GM19025 (cell line): ENCODE measurements at regions not wholly inside any gene's neighbourhood (a gene's known extent, or its start where the extent isn't known, plus 50 kb on each side); places are given as distances from the start of the nearest gene placed in this dataset.

Experiments
- ATAC-seq: cut with Tn5 transposase; IDR thresholded peaks from one replicate; pipeline ENCODE4 v1.9.1; 2021; ENCODE audit warnings: mild to moderate bottlenecking, low read depth, moderate library complexity; ENCODE audit not compliant: unreplicated experiment

- ATAC-seq: no peak
Measured at GRCh38 chr12:60279221-60279620, 683.4 kb downstream of the SLC16A7 start.

DNA sequence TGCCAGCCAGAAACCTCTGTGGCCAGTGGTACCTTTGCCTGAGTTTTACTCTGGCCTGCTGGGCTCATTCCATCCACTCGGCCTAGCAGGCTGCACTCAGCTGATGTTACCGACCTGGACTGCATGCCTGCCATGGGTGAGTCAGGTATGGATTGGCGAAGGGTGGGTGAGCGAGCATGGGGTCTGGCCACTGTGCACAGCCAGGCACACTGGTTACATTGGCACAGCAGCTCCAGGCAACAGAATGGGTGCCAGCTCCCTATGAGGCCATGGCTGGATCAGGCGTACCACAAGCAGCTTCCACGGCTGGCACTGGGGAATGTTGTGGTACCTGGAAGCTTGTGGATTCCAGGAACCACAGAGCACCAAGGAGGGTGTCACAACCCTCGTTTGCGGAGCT lies 685.7 kb downstream of the SLC16A7 start:
- no peak for ATAC-seq

DNA sequence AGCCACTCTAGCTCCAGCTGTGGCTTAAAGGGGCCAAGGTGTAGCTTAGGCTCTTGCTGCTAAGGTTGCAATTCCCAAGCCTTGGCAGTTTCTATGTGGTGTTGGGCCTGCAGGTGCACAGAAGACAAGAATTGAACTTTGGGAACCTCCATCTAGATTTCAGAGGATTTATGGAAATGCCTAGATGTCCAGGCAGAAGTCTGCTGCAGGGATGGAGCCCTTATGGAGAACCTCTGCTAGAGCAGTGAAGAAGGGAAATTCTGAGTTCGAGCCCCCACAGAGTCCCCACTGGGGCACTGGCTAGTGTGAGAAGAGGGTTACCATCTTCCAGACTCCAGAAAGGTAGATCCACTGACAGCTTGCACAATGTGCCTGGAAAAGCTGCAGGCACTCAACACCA lies 694.7 kb downstream of the SLC16A7 start:
- no peak for ATAC-seq

DNA sequence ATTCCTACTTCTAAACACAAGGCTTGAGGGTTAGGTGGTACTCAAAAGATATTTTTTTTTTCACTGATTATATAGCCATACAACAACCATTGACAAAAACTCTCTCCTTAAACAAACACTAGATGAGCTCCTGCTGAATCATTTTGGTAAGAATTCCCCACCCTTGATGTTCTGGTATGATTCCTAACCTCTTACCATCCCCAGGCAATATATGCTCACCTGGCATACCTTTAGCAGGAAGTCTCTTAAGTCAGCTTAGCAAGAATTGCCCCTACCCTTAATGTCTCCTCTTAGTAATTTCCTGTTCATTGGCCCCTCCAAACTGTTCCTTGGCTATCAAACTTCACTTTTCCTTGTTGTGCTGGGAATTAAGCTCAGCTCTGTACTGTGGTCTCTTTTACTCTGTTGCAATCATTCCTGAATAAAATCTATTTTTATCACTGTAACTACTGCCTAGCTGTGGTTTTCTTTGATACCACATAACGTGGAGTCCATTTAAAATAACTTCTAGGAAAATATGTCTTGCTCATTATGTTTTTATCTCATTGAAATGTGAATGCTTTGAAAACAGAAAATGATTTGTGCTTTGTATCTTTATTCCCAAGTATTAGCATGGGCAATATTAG lies 712.6 kb downstream of the SLC16A7 start:
- no peak for ATAC-seq

DNA sequence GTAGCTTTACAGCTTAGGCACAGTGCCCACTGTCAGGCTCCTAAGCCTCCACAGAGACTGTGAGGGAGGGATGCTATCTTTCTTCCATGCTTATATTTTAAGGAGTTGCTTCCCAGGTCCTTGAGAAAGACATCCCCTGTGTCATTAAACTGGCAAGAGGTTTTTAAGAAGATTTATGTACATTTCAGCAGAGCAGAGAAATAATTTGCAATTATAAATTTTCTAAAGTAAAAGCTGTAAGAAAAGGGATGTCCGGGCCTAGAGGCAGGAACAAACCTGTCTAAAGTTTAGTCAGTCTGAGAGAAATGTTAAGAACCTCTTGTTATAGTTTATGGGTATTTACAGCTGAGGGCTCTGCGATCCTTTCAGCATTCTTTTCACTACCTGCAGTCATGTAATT lies 716.1 kb downstream of the SLC16A7 start:
- no peak for ATAC-seq

DNA sequence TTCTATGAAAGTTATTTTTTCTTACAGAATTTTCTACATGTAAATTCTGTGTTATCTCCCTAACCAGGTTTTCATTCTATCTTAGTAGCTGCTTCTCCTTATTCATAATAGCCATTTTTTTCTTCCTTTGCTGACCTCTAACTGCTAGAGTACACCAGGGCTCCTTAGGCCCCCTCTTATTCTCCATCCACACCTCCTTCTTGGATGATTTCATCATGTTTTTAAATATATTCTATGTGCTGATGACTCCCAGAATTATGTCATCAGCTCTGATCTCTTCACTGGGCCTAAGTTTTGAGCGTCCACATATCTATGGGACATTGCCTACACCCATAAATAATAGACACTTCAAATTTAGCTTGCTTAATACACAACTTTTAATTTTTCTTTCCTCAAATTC lies 721.5 kb downstream of the SLC16A7 start:
- no peak for ATAC-seq

GRCh38 chr12:60324746-60325145 lies 728.9 kb downstream of the SLC16A7 start:
- no peak for ATAC-seq

DNA sequence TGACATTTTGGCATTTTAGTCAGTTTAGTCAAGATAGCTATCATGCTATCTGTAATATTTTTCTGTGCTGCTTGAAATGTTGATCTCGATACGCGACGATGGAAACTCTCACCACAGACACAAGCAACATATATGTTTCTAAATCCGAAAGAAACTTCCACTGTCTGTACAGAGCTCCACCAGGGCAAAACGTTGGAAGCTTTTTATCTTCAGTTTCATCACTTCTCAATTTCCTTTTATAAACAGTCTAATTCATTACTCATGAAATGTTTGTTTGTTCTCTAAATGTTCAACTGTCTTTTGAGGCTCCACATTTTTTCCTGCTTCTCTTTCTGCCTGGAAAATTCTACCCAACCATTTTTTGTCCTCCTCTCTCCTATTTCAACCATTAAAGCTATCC lies 737.6 kb downstream of the SLC16A7 start:
- no peak for ATAC-seq

DNA sequence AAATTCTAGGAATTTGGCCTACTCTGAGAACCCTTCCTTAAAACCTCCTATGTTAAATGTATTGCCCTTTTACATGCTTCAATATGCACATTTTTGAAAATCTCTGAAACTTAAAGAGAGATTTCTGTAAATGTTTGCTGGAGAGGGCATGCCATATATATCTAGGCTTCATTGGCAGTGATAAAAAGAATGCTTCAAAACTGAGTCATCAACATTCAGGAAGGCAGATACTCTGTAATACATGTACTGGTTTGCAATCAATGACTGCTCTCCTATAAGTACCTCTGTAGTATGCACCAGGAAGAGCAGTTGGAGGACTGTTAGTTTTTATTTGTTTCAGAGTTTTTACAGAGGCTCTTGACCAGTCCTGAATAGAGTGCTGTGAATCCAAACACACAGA lies 739.9 kb downstream of the SLC16A7 start:
- ATAC-seq: no peak

DNA sequence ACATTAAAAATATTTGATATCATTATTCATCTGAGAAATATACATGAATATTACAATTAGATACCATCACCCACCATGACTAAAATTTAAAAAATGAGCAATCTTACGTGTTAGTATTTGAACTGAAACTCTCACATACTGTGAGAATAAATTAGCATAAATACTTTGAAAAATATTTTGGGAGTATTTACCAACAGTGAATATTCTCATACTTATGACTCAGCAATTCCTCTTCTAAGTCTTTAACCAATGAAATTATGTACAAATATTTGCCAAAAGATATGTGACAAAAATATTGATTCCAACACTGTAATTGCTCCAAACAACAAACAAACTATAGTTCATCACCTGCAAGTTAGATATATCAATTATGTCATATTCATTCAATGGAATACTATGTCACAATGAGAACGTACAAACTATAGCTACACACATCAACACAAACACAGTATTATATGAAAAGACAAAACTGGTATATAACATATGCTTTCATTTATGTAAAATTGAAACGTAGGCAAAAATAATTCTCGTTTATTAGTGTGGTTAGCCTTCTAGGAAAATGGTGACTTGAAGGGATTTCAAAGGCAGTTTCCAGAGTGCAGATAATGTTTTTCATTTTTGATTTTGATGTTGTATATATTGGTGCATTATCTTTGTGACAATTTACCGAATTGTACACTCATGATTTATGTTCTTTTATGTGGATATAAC lies 742.2 kb downstream of the SLC16A7 start:
- no peak for ATAC-seq

DNA sequence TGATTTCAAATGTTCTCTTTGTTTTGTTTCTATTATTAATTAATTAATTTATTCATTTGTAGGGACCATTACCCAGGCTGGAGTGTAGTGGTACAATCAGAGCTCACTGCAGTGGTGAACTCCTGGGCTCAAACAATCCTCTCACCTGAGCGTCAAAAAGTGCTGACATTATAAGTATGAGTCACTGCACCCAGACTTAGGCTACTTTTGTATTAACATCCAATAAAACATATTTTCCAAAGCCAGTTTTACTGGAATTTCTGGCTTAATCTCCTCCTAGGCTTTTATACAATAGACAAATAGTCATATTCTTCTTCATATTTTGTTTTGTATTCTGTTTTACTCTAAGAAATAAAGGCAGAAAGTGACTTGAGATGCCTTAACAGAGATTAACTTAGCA lies 749.6 kb downstream of the SLC16A7 start:
- ATAC-seq: no peak

DNA sequence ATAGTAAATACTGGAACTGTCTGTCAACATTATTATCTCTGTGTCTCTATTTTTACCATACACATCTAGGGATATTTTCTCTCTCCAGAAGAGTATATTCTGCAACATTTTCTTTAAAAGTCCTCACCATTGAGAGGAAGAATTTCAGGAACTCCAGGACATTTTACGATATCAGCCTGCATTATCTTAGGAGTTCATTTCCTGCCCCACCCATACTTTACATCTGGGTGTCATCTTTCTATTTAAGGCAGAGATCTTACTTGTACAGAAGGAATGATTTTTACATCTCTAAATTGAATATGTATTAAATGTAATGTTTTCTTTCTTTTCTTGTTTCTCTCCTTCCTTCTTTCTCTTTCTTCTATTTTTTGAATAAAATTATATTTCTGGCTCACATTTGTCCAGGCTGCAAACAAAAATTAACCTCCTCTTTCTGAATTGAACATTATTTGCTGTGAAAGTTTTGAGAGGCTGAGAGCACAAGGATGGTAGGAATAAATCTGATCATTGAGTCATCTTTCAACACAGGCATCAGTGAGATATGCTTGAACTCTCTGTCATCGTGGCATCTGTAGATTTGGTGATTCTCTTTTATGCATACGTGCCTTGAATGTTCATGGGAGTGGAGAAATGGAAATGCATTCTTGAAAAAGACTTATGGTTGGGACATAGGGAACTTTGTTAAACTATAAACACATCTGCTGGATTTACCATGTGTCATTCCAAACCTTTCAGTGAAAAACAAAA lies 753.6 kb downstream of the SLC16A7 start:
- ATAC-seq: no peak

GRCh38 chr12:60387356-60387755 lies 791.5 kb downstream of the SLC16A7 start:
- no peak for ATAC-seq

DNA sequence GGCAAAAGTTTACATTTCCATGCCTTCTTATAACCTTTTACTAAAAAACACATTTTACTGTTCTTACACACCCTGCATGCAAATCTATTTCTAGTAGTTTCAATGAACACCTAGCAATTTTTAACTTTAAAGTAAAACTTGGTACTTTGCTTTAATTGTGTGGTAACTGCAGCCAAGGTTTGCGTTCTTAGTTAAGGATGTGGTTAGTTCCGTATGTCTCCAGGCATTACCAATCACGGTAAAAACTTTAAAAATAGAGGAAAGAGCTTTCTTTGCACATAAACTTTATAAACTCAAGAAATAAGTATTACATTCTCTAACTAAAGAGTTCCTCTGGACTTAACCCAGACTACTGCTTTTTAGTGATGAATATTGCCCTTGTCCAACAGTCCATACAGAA lies 795.2 kb downstream of the SLC16A7 start:
- ATAC-seq: no peak

DNA sequence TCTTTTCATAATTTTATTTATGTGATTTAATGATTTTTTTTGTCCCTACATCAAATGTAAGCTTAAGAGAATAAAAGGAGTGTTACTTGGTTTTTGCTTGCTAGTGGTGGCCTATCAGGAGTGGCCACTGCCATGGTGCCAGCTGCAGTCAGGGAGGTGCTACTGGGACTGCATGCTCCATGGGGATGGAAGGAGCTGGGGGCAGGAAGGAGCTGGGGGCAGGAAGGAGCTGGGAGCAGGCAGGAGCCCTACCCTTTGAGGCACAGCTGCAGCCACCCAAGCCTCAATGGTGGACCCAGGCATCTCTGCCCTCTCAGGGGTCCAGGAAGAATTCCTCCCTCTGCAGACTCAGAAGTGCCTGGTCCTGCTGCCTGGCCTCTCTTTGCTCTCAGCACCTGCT lies 796.0 kb downstream of the SLC16A7 start:
- no peak for ATAC-seq

DNA sequence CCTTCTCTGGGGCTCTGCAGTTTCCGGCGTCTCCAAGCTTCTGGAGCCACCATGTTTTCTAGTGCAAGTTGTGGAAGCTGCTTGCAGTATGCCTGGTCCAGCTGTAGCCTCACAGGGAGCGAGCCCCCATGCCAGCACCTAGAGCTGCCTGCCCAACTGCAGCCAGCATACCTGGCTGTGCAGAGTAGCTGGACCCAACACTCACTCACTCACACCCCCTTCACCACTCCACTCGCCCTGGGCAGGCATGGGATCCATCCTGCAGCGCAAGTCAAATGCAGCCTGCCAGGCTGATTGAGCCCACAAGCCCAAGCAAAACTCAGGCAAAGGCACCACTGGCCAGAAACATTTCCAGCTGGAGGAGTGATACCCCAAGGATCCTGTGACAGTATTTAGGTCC lies 797.3 kb downstream of the SLC16A7 start:
- no peak for ATAC-seq

DNA sequence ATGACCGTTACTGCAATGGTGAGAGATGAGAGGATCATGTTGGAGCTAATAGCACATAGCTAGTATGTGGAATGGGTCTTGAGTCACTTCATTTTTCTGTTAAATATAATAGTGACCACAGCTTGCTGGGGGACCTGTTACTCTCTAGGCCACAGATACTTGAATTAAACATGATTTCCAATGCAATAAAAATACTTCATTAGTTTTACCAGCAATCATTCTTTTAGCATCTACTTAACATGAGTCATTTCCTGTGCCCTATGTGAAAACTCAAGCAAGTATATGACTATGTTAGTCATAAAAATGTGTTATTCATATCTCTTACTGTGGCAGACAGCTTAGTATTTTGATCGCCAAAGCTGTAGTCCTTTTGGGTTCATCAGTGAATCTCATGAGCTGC lies 798.8 kb downstream of the SLC16A7 start:
- ATAC-seq: no peak

DNA sequence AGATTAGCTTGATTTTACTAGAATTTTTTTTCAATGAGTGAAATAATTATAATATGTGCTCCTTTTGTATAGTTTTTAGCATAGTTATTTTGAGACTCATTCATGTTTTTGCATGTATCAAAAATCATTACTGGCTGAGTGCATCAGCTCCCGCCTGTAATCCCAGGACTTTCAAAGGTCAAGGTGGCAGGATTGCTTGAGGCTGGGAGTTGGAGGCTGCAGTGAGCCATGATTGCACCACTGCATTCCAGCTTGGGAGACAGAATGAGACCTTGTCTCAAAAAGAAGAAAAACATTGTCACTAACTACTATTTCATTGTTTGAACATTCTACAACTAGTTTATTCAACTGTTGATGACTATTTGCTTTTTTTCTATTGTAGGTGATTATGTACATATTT lies 802.7 kb downstream of the SLC16A7 start:
- no peak for ATAC-seq

DNA sequence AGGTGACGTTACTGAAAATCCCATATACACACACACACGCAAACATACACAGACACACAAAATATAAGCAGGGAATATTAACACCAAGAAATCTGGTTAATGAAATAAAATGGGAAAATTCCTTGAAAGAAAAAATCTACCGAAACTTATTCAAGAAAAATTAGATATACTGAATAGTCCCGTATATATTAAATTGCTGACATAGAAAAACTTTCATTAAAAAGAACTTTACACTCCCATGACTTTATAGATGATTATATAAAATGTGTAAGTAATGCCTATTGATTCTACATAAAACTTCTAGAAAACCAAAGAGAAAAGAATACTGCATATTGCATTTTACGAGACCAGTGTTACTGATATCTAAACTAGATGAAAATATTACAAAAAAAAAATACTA lies 803.2 kb downstream of the SLC16A7 start:
- no peak for ATAC-seq

GRCh38 chr12:60402996-60403395 lies 807.2 kb downstream of the SLC16A7 start:
- no peak for ATAC-seq

DNA sequence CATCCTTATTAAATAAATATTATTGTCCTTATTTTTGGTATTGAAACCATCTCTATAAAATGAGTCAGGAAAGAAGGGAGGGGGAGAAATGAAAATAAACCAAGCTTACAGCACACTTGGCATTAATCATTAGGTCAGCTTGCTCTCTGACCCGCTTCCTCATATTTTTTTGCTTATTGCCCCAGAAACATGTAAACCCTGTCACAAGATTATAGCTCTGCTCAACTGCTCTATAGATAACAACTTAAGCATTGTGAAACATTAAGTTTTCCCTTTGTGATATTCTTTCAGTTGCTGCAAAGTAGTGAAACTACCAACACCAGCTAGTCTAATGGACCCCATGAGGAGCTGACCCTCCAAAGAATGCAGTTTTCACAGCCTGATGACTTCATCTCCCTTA lies 819.5 kb downstream of the SLC16A7 start:
- ATAC-seq: no peak

- ATAC-seq: no peak
Measured at GRCh38 chr12:60419986-60420385, 824.2 kb downstream of the SLC16A7 start.
